Psoas muscle (tissue), 7 donors: ENCODE measurements at regions not wholly inside any gene's neighbourhood (a gene's known extent, or its start where the extent isn't known, plus 50 kb on each side); places are given as distances from the start of the nearest gene placed in this dataset.

Experiments
- ATAC-seq, 4 donors: fragments of 200-7000 bp; cut with Tn5 transposase; one replicate each; pipeline ENCODE4 v1.9.1; 2020; ENCODE audit warnings: moderate library complexity in 3 of 4, mild to moderate bottlenecking in 2 of 4
- DNase-seq, 2 donors: peaks; one replicate each; pipeline ENCODE4 v3.0.0-alpha.2; 2020
- H3K27ac ChIP-seq: fragments of 200-600 bp; one replicate; pipeline ENCODE4 v1.8.0; 2022
- H3K27me3 ChIP-seq, 3 donors: fragments of 200-600 bp in 1 of 3; one replicate each; pipeline versions ENCODE4 v1.6.1 to v1.8.0; 2013 to 2022; ENCODE audit warnings: low read length in 2 of 3, mild to moderate bottlenecking in 2 of 3, moderate library complexity in 1 of 3; ENCODE audit not compliant: insufficient read depth in 3 of 3
- H3K36me3 ChIP-seq, 2 donors: fragments of 200-600 bp in 1 of 2; one replicate each; pipeline versions ENCODE4 v1.6.1 to v1.8.0; 2013 to 2022; ENCODE audit warnings: low read depth in 1 of 2, mild to moderate bottlenecking in 1 of 2, moderate library complexity in 1 of 2; ENCODE audit not compliant: insufficient read depth in 1 of 2
- H3K4me1 ChIP-seq: fragments of 200-600 bp; one replicate; pipeline ENCODE4 v1.8.0; 2022
- H3K4me3 ChIP-seq: fragments of 200-600 bp; one replicate; pipeline ENCODE4 v1.8.0; 2022; ENCODE audit warnings: mild to moderate bottlenecking
- H3K9me3 ChIP-seq: fragments of 200-600 bp; one replicate; pipeline ENCODE4 v1.8.0; 2022
- WGBS, 3 donors: extraction: QIAGEN DNeasy Blood & Tissue Kit; methylation state at CpG; one replicate each; pipeline versions ENCODE4 v1.1.6 to v1.1.7; 2013; 5-methylcytosine and 5-hydroxymethylcytosine counted together
- intact Hi-C, 2 donors: fragments of 100-400 bp; cut with DNase I; formaldehyde crosslinking; loops; one replicate each; pipeline versions ENCODE4 v1.11.0 to v1.14.2; 2022
- TF ChIP-seq, protein P1 (sequence below): fragments of 200-600 bp; IDR thresholded peaks from one replicate; pipeline ENCODE4 v1.8.0; 2022; ENCODE audit warnings: antibody characterized with exemption
- donor health status: healthy with polysubstance abuse.
- donor health status: DM: no; HTN: no; CAD: no; lungs with moderate emphysema.
- donor health status: Bipolar disorder and iron deficiency.
- donor health status: healthy.
- donor health status: DM: yes; HTN: yes; CAD: no.
- donor health status: DM: no; HTN: no; CAD: no.
- donor health status: DM: yes; HTN: yes; CAD: no.

GRCh38 chr12:38141861-38142260 is 174.7 kb upstream of the ALG10B start:
- H3K4me1 ChIP-seq = peaks cover 6% of the 10 kb centered on the region
- H3K4me3 ChIP-seq = no peak overlapping the region
- H3K9me3 ChIP-seq = no peaks in the 10 kb centered on the region
- intact Hi-C loops = no loop called here
- WGBS, 3 donors = 77 to 83% (median 81%) methylated on average over 9 of the region's 9 CpGs
- no peak overlapping the region for H3K27ac ChIP-seq
- H3K36me3 ChIP-seq = no peaks in the 10 kb centered on the region
- peaks cover 0 to 10% (median 2%) of the 10 kb centered on the region in 3 donors for H3K27me3 ChIP-seq
- DNase-seq (no peak), ATAC-seq (no peak)
- TF ChIP-seq, protein P1, sequence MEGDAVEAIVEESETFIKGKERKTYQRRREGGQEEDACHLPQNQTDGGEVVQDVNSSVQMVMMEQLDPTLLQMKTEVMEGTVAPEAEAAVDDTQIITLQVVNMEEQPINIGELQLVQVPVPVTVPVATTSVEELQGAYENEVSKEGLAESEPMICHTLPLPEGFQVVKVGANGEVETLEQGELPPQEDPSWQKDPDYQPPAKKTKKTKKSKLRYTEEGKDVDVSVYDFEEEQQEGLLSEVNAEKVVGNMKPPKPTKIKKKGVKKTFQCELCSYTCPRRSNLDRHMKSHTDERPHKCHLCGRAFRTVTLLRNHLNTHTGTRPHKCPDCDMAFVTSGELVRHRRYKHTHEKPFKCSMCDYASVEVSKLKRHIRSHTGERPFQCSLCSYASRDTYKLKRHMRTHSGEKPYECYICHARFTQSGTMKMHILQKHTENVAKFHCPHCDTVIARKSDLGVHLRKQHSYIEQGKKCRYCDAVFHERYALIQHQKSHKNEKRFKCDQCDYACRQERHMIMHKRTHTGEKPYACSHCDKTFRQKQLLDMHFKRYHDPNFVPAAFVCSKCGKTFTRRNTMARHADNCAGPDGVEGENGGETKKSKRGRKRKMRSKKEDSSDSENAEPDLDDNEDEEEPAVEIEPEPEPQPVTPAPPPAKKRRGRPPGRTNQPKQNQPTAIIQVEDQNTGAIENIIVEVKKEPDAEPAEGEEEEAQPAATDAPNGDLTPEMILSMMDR = no peak

DNA sequence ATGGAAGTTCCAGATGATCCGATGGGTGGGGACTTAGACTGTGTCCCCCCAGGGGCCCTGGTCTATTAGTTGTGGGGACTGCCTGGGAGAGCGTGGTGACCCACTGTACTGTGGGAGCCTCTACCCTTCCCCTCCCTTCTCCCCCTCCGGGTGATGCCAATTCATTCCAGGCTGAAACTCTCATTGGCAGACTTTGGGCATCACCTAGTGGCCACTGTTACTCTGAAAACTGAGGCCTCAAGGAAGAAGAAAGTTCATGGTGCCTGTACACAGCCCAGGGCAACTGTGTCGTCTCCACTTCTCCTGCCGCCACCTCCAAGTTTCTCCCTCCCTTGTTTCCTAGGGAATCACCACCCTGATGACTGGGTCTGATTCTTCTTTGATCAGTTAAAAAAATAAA is 173.6 kb upstream of the ALG10B start:
- intact Hi-C loops = no loop called here
- TF ChIP-seq, protein P1 = no peak
- no peak overlapping the region for H3K4me3 ChIP-seq
- H3K27me3 ChIP-seq = peaks cover 0 to 7% (median 2%) of the 10 kb centered on the region in 3 donors
- ATAC-seq (no peak), DNase-seq (no peak)
- H3K27ac ChIP-seq = no peak overlapping the region
- H3K4me1 ChIP-seq = peaks cover 5% of the 10 kb centered on the region
- 71 to 86% (median 84%) methylated on average over 5 of the region's 5 CpGs for WGBS, 3 donors
- H3K36me3 ChIP-seq = no peaks in the 10 kb centered on the region
- no peaks in the 10 kb centered on the region for H3K9me3 ChIP-seq

- Histone ChIP-seq H3K9me3 (no peaks in the 10 kb centered on the region), H3K4me3 (no peak overlapping the region), H3K36me3 (no peaks in the 10 kb centered on the region), H3K27ac (no peak overlapping the region), H3K27me3 (no peaks in the 10 kb centered on the region), H3K4me1 (no peaks in the 10 kb centered on the region)
- DNase-seq = no peak
- TF ChIP-seq, protein P1 = no peak
- intact Hi-C loops = no loop called here
- ATAC-seq = no peak
- WGBS, 3 donors = 85 to 87% (median 86%) methylated on average over 4 of the region's 4 CpGs
Measured at GRCh38 chr12:38144049-38144448, 172.5 kb upstream of the ALG10B start.

DNA sequence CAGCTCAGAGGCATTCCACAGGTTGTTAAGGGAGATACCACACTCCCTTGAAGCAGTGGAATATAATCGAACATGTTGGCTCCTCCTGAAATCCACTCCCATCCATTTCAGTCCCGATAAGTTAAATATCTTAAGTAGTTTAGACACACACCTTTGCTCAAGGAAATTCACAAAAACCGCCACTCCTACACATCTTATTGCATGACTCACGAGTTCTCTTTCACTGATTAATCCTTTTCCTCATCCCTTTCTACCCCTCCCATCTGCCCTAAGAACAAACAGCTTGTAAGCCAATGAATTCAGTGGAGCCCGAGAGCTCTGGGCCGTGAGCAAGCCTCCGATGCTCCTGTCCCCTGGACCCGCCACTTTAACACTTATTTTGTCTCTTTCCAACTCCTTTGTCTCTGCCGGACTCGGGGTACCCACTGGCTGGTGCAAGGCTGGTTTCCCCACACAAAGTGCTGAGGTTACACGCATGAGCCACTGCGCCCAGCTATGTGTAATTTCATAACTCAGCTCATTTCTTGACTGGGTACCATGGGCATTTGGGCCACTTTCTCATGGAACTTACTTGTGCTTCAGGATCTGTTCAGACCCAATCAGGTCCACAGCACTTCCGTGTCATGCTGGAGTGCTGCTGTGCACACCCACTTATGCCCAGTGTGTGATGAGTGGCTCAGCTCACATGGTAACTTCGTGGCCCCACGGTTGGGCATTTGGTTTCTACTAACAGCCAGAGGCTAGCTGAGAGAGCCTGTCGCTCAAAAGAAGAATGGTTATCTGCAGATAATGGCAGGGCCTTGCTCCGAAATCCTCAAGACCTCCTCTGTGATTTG is 171.8 kb upstream of the ALG10B start:
- intact Hi-C loops = no loop called here
- Histone ChIP-seq H3K4me3 (no peak overlapping the region), H3K36me3 (no peaks in the 10 kb centered on the region), H3K27ac (no peak overlapping the region), H3K4me1 (no peaks in the 10 kb centered on the region), H3K27me3 (no peaks in the 10 kb centered on the region), H3K9me3 (no peaks in the 10 kb centered on the region)
- WGBS, 3 donors = 71 to 75% (median 74%) methylated on average over 17 of the region's 17 CpGs
- TF ChIP-seq, protein P1 = no peak
- ATAC-seq (no peak), DNase-seq (no peak)
